HL-60 (cell line): ENCODE measurements at regions not wholly inside any gene's neighbourhood (a gene's known extent, or its start where the extent isn't known, plus 50 kb on each side); places are given as distances from the start of the nearest gene placed in this dataset.

Experiments used
- CTCF ChIP-seq: IDR thresholded peaks from one replicate; pipeline ENCODE4 v1.5.1; 2011; ENCODE audit warnings: low read length, control low read depth, inconsistent platforms; ENCODE audit not compliant: insufficient read depth
- GABPA ChIP-seq: IDR thresholded peaks from 2 replicates; pipeline ENCODE4 v1.6.1; 2012; ENCODE audit warnings: low read depth
- POLR2AphosphoS5 ChIP-seq: IDR thresholded peaks from 2 replicates; pipeline ENCODE4 v1.6.1; 2012; ENCODE audit warnings: low read depth
- REST ChIP-seq: IDR thresholded peaks from 2 replicates; pipeline ENCODE4 v1.6.1; 2012; ENCODE audit warnings: low read depth; ENCODE audit not compliant: insufficient replicate concordance
- SPI1 ChIP-seq: IDR thresholded peaks from 2 replicates; pipeline ENCODE4 v1.6.1; 2012; ENCODE audit warnings: low read depth, mild to moderate bottlenecking, borderline replicate concordance

- TF ChIP-seq REST (no peak), CTCF (no peak), GABPA (no peak), POLR2AphosphoS5 (no peak), SPI1 (no peak)
Observed at GRCh38 chr6:54706391-54706790, 140.2 kb upstream of the FAM83B start.
